HL-60 (cell line): ENCODE measurements at regions not wholly inside any gene's neighbourhood (a gene's known extent, or its start where the extent isn't known, plus 50 kb on each side); places are given as distances from the start of the nearest gene placed in this dataset.

ENCODE experiments used
- GABPA ChIP-seq: IDR thresholded peaks from 2 replicates; pipeline ENCODE4 v1.6.1; 2012; ENCODE audit warnings: low read depth
- POLR2AphosphoS5 ChIP-seq: IDR thresholded peaks from 2 replicates; pipeline ENCODE4 v1.6.1; 2012; ENCODE audit warnings: low read depth
- SPI1 ChIP-seq: IDR thresholded peaks from 2 replicates; pipeline ENCODE4 v1.6.1; 2012; ENCODE audit warnings: low read depth, mild to moderate bottlenecking, borderline replicate concordance
- TF ChIP-seq, protein P1 (sequence below): IDR thresholded peaks from one replicate; pipeline ENCODE4 v1.5.1; 2011; ENCODE audit warnings: low read length, control low read depth, inconsistent platforms; ENCODE audit not compliant: insufficient read depth

DNA sequence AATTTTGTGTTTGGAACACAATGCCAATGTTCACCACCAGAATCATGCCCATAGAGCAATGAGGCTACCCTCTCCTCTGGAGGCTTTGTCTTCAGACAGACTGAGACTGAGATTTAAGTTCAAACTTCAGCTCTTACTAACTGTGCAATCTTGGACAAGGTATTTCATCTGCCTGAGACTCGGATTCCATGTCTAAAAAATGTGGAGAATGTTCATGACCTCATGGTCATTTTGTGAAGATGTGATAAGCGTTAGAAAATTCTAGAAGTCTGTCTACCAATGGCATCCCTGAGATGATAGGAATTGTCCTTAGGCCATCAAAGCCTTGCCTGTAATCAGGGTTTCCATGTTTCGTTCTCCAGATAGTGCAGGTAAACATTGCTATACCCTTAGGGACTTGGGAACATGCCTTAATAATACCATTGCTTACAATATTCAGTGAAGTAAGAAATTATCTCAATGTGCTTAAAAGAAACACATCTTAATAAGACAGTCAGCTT lies 388.2 kb upstream of the MAF start:
- TF ChIP-seq, protein P1, sequence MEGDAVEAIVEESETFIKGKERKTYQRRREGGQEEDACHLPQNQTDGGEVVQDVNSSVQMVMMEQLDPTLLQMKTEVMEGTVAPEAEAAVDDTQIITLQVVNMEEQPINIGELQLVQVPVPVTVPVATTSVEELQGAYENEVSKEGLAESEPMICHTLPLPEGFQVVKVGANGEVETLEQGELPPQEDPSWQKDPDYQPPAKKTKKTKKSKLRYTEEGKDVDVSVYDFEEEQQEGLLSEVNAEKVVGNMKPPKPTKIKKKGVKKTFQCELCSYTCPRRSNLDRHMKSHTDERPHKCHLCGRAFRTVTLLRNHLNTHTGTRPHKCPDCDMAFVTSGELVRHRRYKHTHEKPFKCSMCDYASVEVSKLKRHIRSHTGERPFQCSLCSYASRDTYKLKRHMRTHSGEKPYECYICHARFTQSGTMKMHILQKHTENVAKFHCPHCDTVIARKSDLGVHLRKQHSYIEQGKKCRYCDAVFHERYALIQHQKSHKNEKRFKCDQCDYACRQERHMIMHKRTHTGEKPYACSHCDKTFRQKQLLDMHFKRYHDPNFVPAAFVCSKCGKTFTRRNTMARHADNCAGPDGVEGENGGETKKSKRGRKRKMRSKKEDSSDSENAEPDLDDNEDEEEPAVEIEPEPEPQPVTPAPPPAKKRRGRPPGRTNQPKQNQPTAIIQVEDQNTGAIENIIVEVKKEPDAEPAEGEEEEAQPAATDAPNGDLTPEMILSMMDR: no peak
- TF ChIP-seq POLR2AphosphoS5: no peak
- TF ChIP-seq GABPA: no peak
- no peak for TF ChIP-seq SPI1
